PC-9 (cell line): ENCODE measurements at regions not wholly inside any gene's neighbourhood (a gene's known extent, or its start where the extent isn't known, plus 50 kb on each side); places are given as distances from the start of the nearest gene placed in this dataset.
"Not testable (repeated sequence)": the region's sequence is repeated elsewhere in the genome, so short reads cannot be mapped to it uniquely, and the experiment has no call there.

Experiments used
- BruUV-seq: library from RNA; stranded (reverse); fragments of 400-500 nt; replicated peaks from 2 replicates; lab custom pipeline; 2021; lab: Mats Ljungman, UMichigan
- CTCF ChIA-PET: fragments of 300-600 bp; sonication (Branson Sonifier 250); formaldehyde crosslinking; loops from one replicate; lab custom pipeline; 2022; ENCODE audit warnings: antibody characterized with exemption; lab: Charles Lee
- POLR2A ChIA-PET: fragments of 300-600 bp; sonication (Branson Sonifier 250); formaldehyde crosslinking; loops from one replicate; lab custom pipeline; 2022; ENCODE audit warnings: antibody characterized with exemption; ENCODE audit not compliant: unreplicated experiment; lab: Charles Lee
- DNase-seq, 2 experiments: peaks; one replicate each; pipeline versions ENCODE4 v3.0.0 to v3.0.0-alpha.2; 2015 to 2022; ENCODE audit warnings: mixed read lengths in 1 of 2
- H2AFZ ChIP-seq: fragments of 200-600 bp; sonication (generic); 2 replicates; pipeline ENCODE4 v1.8.1; 2017; ENCODE audit warnings: antibody characterized with exemption
- H3F3A ChIP-seq: fragments of 200-600 bp; sonication (generic); 2 replicates; pipeline ENCODE4 v1.8.1; 2017; ENCODE audit warnings: antibody characterized with exemption, mild to moderate bottlenecking, low read depth; ENCODE audit not compliant: insufficient read depth
- H3K27ac ChIP-seq: fragments of 200-600 bp; sonication (generic); 2 replicates; pipeline ENCODE4 v1.6.1; 2016; ENCODE audit warnings: mixed run types
- H3K27me3 ChIP-seq: fragments of 200-600 bp; sonication (generic); 2 replicates; pipeline ENCODE4 v1.6.1; 2016; ENCODE audit warnings: low read depth, mixed run types; ENCODE audit not compliant: insufficient read depth
- H3K36me3 ChIP-seq: fragments of 200-600 bp; sonication (generic); 2 replicates; pipeline ENCODE4 v1.6.1; 2016; ENCODE audit warnings: low read depth, mixed run types
- H3K4me1 ChIP-seq: fragments of 200-600 bp; sonication (generic); replicated peaks from 2 replicates; pipeline ENCODE4 v1.6.1; 2016; ENCODE audit warnings: mixed run types; ENCODE audit not compliant: insufficient read depth
- H3K4me2 ChIP-seq: fragments of 200-600 bp; sonication (generic); 2 replicates; pipeline ENCODE4 v1.6.1; 2017; ENCODE audit warnings: mixed run types
- H3K4me3 ChIP-seq: fragments of 200-600 bp; sonication (generic); 2 replicates; pipeline ENCODE4 v1.6.1; 2016; ENCODE audit warnings: mixed run types
- H3K79me2 ChIP-seq: fragments of 200-600 bp; sonication (generic); 2 replicates; pipeline ENCODE4 v1.6.1; 2017; ENCODE audit warnings: low read depth, mixed run types
- H3K9me2 ChIP-seq: fragments of 200-600 bp; sonication (generic); 2 replicates; pipeline ENCODE4 v1.8.1; 2017; ENCODE audit warnings: mild to moderate bottlenecking; ENCODE audit not compliant: insufficient read depth
- H3K9me3 ChIP-seq: fragments of 200-600 bp; sonication (generic); 2 replicates; pipeline ENCODE4 v1.8.1; 2016; ENCODE audit warnings: low read depth; ENCODE audit not compliant: insufficient read depth
- H4K20me1 ChIP-seq: fragments of 200-600 bp; sonication (generic); 2 replicates; pipeline ENCODE4 v1.8.1; 2017; ENCODE audit not compliant: insufficient read depth
- intact Hi-C: fragments of 100-400 bp; cut with micrococcal nuclease; formaldehyde crosslinking; loops from one replicate; pipeline ENCODE4 v1.10.0; 2022; ENCODE audit not compliant: unreplicated experiment

- POLR2A ChIA-PET = not testable (repeated sequence)
Observed at GRCh38 chr22:15781652-15782051, 91.8 kb downstream of the POTEH start.

GRCh38 chr22:15782933-15783332 is 93.1 kb downstream of the POTEH start:
- H3K4me2 ChIP-seq, H3K27me3 ChIP-seq, H3K79me2 ChIP-seq, H3K4me1 ChIP-seq, POLR2A ChIA-PET, H2AFZ ChIP-seq, intact Hi-C loops, H3K36me3 ChIP-seq, CTCF ChIA-PET, DNase-seq, BruUV-seq, H3F3A ChIP-seq, H3K4me3 ChIP-seq, H3K9me2 ChIP-seq, H4K20me1 ChIP-seq, H3K9me3 ChIP-seq, H3K27ac ChIP-seq: not testable (repeated sequence)

More at GRCh38 chr22:15781652-15782051, 91.8 kb downstream of the POTEH start:
- H3K27me3 ChIP-seq, CTCF ChIA-PET, DNase-seq, H3K9me3 ChIP-seq, H4K20me1 ChIP-seq, H3K36me3 ChIP-seq, H3K9me2 ChIP-seq, BruUV-seq, H3K27ac ChIP-seq, H3K79me2 ChIP-seq, H3F3A ChIP-seq, H3K4me1 ChIP-seq, intact Hi-C loops, H3K4me2 ChIP-seq, H3K4me3 ChIP-seq, H2AFZ ChIP-seq: not testable (repeated sequence)

GRCh38 chr22:15784383-15785085 is 94.7 kb downstream of the POTEH start:
- H3K27ac ChIP-seq, H3K27me3 ChIP-seq, H3K4me3 ChIP-seq, H4K20me1 ChIP-seq, H3K9me2 ChIP-seq, H3K4me2 ChIP-seq, POLR2A ChIA-PET, H3F3A ChIP-seq, DNase-seq, H2AFZ ChIP-seq, H3K9me3 ChIP-seq, H3K36me3 ChIP-seq, H3K4me1 ChIP-seq, CTCF ChIA-PET, H3K79me2 ChIP-seq, intact Hi-C loops, BruUV-seq: not testable (repeated sequence)

GRCh38 chr22:15786942-15787733 is 97.3 kb downstream of the POTEH start:
- POLR2A ChIA-PET, H3K79me2 ChIP-seq, BruUV-seq, H3K4me1 ChIP-seq, H3K4me2 ChIP-seq, H3K4me3 ChIP-seq, CTCF ChIA-PET, H2AFZ ChIP-seq, H3K36me3 ChIP-seq, H4K20me1 ChIP-seq, H3K9me2 ChIP-seq, intact Hi-C loops, H3F3A ChIP-seq, H3K27ac ChIP-seq, H3K9me3 ChIP-seq, H3K27me3 ChIP-seq: not testable (repeated sequence)
- DNase-seq = peak in 1 of 2 experiments; percentile 68

GRCh38 chr22:15791557-15791956 is 101.7 kb downstream of the POTEH start:
- H3K4me3 ChIP-seq, H3K27ac ChIP-seq, BruUV-seq, H3K79me2 ChIP-seq, H3K9me3 ChIP-seq, POLR2A ChIA-PET, H3K27me3 ChIP-seq, H4K20me1 ChIP-seq, CTCF ChIA-PET, H3K4me1 ChIP-seq, H3K4me2 ChIP-seq, intact Hi-C loops, H3K36me3 ChIP-seq, H3F3A ChIP-seq, DNase-seq, H3K9me2 ChIP-seq, H2AFZ ChIP-seq: not testable (repeated sequence)

GRCh38 chr22:15799935-15800334 is 110.1 kb downstream of the POTEH start:
- H3K79me2 ChIP-seq, DNase-seq, H3K4me2 ChIP-seq, H3K4me1 ChIP-seq, H2AFZ ChIP-seq, H3F3A ChIP-seq, H3K27me3 ChIP-seq, H4K20me1 ChIP-seq, H3K4me3 ChIP-seq, H3K27ac ChIP-seq, intact Hi-C loops, H3K9me3 ChIP-seq, POLR2A ChIA-PET, H3K9me2 ChIP-seq, CTCF ChIA-PET, H3K36me3 ChIP-seq: not testable (repeated sequence)
- BruUV-seq = TSS peak; percentile 15
